Right lobe of liver (tissue), 4 donors: ENCODE measurements at regions not wholly inside any gene's neighbourhood (a gene's known extent, or its start where the extent isn't known, plus 50 kb on each side); places are given as distances from the start of the nearest gene placed in this dataset.

Source experiments
- POLR2A ChIP-seq: fragments of 450-650 bp; IDR thresholded peaks from one replicate; pipeline ENCODE4 v1.6.1; 2017; ENCODE audit warnings: antibody characterized with exemption, mild to moderate bottlenecking
- TF ChIP-seq, protein P1 (sequence below), 4 donors: fragments of 200-600 bp in 3 of 4; fragments of 450-650 bp in 1 of 4; IDR thresholded peaks; one replicate each; pipeline versions ENCODE4 v1.5.1 to v1.8.0; 2016 to 2022; ENCODE audit warnings: antibody characterized with exemption in 4 of 4, mild to moderate bottlenecking in 2 of 4
- donor health status: DM: no; HTN: no; CAD: no.
- donor health status: DM: no; HTN: no; CAD: no.
- donor health status: DM: no; HTN: yes; CAD: no.

DNA sequence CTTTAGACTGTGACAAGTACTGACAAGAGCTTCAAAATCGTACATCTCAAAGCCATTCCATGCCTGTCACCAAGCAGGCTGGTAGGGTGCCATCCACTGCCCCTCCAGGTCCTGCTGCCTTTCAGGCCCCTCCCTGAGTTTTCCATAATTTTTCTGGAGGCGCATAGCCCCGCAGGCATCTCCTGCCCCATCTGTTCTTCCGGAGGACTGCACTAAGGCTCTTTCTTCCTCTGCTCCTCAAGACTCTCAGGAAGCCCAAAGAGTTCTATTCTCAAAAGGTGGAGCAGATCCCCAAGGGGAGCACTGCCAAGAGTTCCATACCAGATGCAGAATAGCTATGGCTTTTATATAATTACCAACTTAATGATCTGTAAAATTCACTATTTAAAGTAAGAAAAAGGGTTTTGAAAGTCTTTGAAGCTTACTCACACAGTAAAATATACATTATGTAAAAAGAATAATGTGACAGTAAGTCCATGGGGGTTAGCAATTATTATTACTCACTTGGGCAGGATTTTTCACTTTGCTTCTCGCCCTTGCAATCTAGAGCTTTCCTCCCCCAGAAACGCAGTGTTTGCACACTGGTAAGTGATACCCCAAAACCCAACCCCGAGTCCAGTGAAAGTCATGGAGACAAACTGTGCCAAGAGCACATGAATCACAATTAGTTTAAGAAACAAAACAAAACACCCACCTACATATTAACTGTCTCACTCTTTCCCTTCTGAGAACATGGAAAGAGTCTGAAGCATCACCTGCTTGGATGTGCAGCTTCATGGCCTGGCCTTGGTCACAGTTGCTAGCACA is 114.1 kb upstream of the DAPK1 start:
- TF ChIP-seq, protein P1, sequence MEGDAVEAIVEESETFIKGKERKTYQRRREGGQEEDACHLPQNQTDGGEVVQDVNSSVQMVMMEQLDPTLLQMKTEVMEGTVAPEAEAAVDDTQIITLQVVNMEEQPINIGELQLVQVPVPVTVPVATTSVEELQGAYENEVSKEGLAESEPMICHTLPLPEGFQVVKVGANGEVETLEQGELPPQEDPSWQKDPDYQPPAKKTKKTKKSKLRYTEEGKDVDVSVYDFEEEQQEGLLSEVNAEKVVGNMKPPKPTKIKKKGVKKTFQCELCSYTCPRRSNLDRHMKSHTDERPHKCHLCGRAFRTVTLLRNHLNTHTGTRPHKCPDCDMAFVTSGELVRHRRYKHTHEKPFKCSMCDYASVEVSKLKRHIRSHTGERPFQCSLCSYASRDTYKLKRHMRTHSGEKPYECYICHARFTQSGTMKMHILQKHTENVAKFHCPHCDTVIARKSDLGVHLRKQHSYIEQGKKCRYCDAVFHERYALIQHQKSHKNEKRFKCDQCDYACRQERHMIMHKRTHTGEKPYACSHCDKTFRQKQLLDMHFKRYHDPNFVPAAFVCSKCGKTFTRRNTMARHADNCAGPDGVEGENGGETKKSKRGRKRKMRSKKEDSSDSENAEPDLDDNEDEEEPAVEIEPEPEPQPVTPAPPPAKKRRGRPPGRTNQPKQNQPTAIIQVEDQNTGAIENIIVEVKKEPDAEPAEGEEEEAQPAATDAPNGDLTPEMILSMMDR (IDR thresholded peaks at IDR 0.05) = no peak
- TF ChIP-seq POLR2A = no peak
